GM12874 (cell line): ENCODE measurements at regions not wholly inside any gene's neighbourhood (a gene's known extent, or its start where the extent isn't known, plus 50 kb on each side); places are given as distances from the start of the nearest gene placed in this dataset.

ENCODE experiments used
- CTCF ChIP-seq: IDR thresholded peaks from 2 replicates; pipeline ENCODE4 v1.5.1; 2011; ENCODE audit warnings: low read depth, mild to moderate bottlenecking, control low read depth, low read length, moderate library complexity; ENCODE audit not compliant: insufficient read depth

- no peak for TF ChIP-seq CTCF
These were observed 120.4 kb upstream of the ZNF184 start for GRCh38 chr6:27593200-27593818.

- no peak for TF ChIP-seq CTCF
These were observed 119.7 kb upstream of the ZNF184 start for GRCh38 chr6:27592481-27593199.

GRCh38 chr6:27591699-27592480, 119.0 kb upstream of the ZNF184 start:
- TF ChIP-seq CTCF = no peak

- no peak for TF ChIP-seq CTCF
These were observed 111.4 kb upstream of the ZNF184 start for GRCh38 chr6:27584326-27584725.

GRCh38 chr6:27582928-27583725, 110.2 kb upstream of the ZNF184 start:
- TF ChIP-seq CTCF = no peak

- no peak for TF ChIP-seq CTCF
These were observed 107.1 kb upstream of the ZNF184 start for GRCh38 chr6:27579973-27580372.

- no peak for TF ChIP-seq CTCF
These were observed 105.0 kb upstream of the ZNF184 start for GRCh38 chr6:27577922-27578321.
